DND-41 (cell line): ENCODE measurements at regions not wholly inside any gene's neighbourhood (a gene's known extent, or its start where the extent isn't known, plus 50 kb on each side); places are given as distances from the start of the nearest gene placed in this dataset.

Experiments
- CTCF ChIP-seq: IDR thresholded peaks from 2 replicates; pipeline ENCODE4 v1.5.1; 2012; ENCODE audit warnings: borderline replicate concordance, low read length, moderate library complexity, mild to moderate bottlenecking; ENCODE audit not compliant: poor library complexity, severe bottlenecking; ENCODE audit errors: extremely low read depth
- EZH2 ChIP-seq: IDR thresholded peaks from 3 replicates; pipeline ENCODE4 v1.6.1; 2012; ENCODE audit warnings: borderline replicate concordance, low read depth, mild to moderate bottlenecking, moderate library complexity, low read length, inconsistent platforms; ENCODE audit not compliant: severe bottlenecking

- TF ChIP-seq CTCF (no peak), EZH2 (no peak)
These were observed 225.3 kb upstream of the KCNMB2 start for GRCh38 chr3:178310949-178311348.
